Keratinocyte (primary cell): ENCODE measurements at regions not wholly inside any gene's neighbourhood (a gene's known extent, or its start where the extent isn't known, plus 50 kb on each side); places are given as distances from the start of the nearest gene placed in this dataset.

Source experiments
- EZH2 ChIP-seq: IDR thresholded peaks from one replicate; pipeline ENCODE4 v1.6.1; 2012; ENCODE audit warnings: inconsistent platforms, mild to moderate bottlenecking, low read length, moderate library complexity
- TF ChIP-seq, protein P1 (sequence below), 3 experiments: IDR thresholded peaks in 1 of 3; conservative IDR thresholded peaks in 1 of 3; optimal IDR thresholded peaks in 1 of 3; 2 replicates in 2 of 3; 3 replicates in 1 of 3; pipeline versions ENCODE3 to v1.5.1; 2011; ENCODE audit warnings: low read length in 3 of 3, mild to moderate bottlenecking in 3 of 3, moderate library complexity in 2 of 3, control low read depth in 1 of 3, inconsistent platforms in 1 of 3; ENCODE audit not compliant: insufficient read depth in 2 of 3; ENCODE audit errors: extremely low read depth in 1 of 3

GRCh38 chr21:35229290-35229689 lies 180.2 kb upstream of the RUNX1 start:
- TF ChIP-seq, protein P1, sequence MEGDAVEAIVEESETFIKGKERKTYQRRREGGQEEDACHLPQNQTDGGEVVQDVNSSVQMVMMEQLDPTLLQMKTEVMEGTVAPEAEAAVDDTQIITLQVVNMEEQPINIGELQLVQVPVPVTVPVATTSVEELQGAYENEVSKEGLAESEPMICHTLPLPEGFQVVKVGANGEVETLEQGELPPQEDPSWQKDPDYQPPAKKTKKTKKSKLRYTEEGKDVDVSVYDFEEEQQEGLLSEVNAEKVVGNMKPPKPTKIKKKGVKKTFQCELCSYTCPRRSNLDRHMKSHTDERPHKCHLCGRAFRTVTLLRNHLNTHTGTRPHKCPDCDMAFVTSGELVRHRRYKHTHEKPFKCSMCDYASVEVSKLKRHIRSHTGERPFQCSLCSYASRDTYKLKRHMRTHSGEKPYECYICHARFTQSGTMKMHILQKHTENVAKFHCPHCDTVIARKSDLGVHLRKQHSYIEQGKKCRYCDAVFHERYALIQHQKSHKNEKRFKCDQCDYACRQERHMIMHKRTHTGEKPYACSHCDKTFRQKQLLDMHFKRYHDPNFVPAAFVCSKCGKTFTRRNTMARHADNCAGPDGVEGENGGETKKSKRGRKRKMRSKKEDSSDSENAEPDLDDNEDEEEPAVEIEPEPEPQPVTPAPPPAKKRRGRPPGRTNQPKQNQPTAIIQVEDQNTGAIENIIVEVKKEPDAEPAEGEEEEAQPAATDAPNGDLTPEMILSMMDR (optimal IDR thresholded peaks at IDR 0.05 in 1 of 3, IDR thresholded peaks at IDR 0.05 in 1 of 3, conservative IDR thresholded peaks at IDR 0.05 in 1 of 3; ENCODE audit: extremely low read depth in 1 of 3, insufficient read depth in 2 of 3, low read length in 3 of 3): no peak
- no peak for TF ChIP-seq EZH2
